ENCODE measurements at regions not wholly inside any gene's neighbourhood (a gene's known extent, or its start where the extent isn't known, plus 50 kb on each side); places are given as distances from the start of the nearest gene placed in this dataset.
"Not testable (repeated sequence)": the region's sequence is repeated elsewhere in the genome, so short reads cannot be mapped to it uniquely, and the experiment has no call there.

DNA sequence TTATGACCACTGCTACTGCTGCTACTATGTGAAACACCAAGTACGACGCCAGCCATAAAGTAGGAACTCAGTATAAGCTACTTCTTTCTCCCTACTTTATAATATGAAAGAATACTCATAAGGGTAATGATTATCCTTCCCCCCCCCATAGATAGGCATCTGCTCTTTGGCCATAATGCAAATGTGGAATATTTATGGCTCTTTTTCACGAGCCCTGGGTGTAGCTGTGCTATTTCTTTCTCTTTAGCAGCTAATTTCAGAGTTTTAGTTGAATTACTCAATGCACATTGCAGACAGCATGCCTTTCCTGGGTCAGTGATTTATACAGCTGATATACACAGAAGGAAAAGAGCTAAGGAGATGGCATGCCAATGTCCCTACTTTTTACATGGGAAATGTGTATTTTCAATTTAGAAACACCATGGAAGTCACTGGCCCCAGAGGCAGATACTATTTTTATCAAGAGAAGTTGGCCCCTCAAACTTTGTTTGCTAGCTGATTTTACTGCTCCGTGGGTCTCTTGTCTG, 234.1 kb upstream of the KIAA1217 start:
- ChIA-PET CTCF (interaction anchor here (0.7 to 1.2 kb wide), 2 partner anchors 18 to 20 kb away, joined by 3 read pairs; no protein-coding TSS in a partner anchor), POLR2A (no interaction called here)
- DNase-seq (ENCODE audit: low read depth, low spot score), result no peak
- TF ChIP-seq, protein P1, sequence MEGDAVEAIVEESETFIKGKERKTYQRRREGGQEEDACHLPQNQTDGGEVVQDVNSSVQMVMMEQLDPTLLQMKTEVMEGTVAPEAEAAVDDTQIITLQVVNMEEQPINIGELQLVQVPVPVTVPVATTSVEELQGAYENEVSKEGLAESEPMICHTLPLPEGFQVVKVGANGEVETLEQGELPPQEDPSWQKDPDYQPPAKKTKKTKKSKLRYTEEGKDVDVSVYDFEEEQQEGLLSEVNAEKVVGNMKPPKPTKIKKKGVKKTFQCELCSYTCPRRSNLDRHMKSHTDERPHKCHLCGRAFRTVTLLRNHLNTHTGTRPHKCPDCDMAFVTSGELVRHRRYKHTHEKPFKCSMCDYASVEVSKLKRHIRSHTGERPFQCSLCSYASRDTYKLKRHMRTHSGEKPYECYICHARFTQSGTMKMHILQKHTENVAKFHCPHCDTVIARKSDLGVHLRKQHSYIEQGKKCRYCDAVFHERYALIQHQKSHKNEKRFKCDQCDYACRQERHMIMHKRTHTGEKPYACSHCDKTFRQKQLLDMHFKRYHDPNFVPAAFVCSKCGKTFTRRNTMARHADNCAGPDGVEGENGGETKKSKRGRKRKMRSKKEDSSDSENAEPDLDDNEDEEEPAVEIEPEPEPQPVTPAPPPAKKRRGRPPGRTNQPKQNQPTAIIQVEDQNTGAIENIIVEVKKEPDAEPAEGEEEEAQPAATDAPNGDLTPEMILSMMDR (IDR thresholded peaks at IDR 0.05; ENCODE audit: insufficient read depth, low read length, missing control alignments), result no peak
- H3K4me3 ChIP-seq (ENCODE audit: low read depth, low read length), result no peak overlapping the region

DNA sequence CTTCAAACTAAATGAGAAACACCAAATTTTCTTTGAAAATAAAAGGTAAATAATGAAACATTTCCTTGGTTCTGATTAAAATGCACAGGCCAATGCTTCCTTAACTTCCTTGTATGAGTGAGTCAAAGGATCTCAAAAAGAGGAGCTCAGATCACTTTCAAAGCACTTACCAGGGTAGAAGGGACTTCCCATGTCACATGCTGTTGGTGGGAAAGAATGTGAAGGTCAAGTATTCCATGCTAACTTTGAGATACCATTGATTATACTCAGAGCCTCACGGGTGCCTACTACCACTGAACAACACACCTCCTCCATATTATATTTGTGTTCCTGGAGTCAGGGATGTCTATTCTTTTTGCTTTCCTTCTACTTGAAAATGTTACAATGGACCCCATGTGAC, 233.5 kb upstream of the KIAA1217 start:
- no peak overlapping the region for H3K4me3 ChIP-seq (ENCODE audit: low read depth, low read length)
- DNase-seq (ENCODE audit: low read depth, low spot score), result no peak
- CTCF ChIA-PET, result interaction anchor here (1.2 kb wide), 1 partner anchor 18 kb away, joined by 3 read pairs; no protein-coding TSS in a partner anchor
- TF ChIP-seq, protein P1 (IDR thresholded peaks at IDR 0.05; ENCODE audit: insufficient read depth, low read length, missing control alignments), result no peak
- POLR2A ChIA-PET, result interaction anchor here (0.5 kb wide), 1 partner anchor 303 kb away, joined by 3 read pairs; no protein-coding TSS in a partner anchor

DNA sequence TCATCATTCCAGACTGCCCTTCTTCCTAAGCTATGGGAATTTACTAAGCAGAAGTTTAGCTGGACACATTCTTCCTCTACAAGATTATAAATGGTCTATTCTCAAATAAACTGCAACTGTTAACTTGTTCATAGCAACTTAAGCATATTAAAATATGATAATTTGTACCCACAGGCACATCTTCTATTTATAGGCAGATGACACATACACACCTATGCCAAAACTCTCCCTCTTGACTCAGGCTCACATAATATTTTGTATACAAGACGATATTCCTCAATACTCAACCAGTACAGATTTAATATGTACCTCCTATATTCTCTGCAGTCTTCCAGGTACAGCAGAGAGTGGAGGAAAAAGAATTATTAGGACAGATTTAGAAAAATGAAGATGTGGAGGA, 232.7 kb upstream of the KIAA1217 start:
- ChIA-PET CTCF (no interaction called here), POLR2A (no interaction called here)
- TF ChIP-seq, protein P1 (IDR thresholded peaks at IDR 0.05; ENCODE audit: insufficient read depth, low read length, missing control alignments), result no peak
- no peak overlapping the region for H3K4me3 ChIP-seq (ENCODE audit: low read depth, low read length)
- no peak for DNase-seq (ENCODE audit: low read depth, low spot score)

DNA sequence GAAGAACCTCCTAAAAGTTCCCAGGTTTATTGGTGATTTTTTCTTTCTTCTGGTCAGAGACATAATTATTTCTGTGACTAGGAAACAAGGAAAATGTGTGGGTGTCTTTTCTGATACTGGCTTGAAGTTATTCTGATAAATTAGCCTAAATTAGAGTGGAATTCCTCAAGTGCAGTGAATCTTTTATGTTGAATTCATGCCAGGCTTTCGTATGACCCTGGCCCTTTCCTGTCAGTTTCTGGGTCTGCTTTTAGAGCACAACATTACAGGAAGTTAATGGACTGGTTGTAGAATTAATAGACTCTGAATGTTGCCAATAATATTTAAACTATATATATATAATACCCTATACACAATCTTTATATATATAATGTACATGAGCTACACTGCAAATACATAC, 230.6 kb upstream of the KIAA1217 start:
- TF ChIP-seq, protein P1 (IDR thresholded peaks at IDR 0.05; ENCODE audit: insufficient read depth, low read length, missing control alignments), result no peak
- H3K4me3 ChIP-seq (ENCODE audit: low read depth, low read length), result no peak overlapping the region
- ChIA-PET POLR2A (no interaction called here), CTCF (interaction anchor here (1.6 kb wide), 1 partner anchor 16 kb away, joined by 6 read pairs; no protein-coding TSS in a partner anchor)
- DNase-seq (ENCODE audit: low read depth, low spot score), result no peak

DNA sequence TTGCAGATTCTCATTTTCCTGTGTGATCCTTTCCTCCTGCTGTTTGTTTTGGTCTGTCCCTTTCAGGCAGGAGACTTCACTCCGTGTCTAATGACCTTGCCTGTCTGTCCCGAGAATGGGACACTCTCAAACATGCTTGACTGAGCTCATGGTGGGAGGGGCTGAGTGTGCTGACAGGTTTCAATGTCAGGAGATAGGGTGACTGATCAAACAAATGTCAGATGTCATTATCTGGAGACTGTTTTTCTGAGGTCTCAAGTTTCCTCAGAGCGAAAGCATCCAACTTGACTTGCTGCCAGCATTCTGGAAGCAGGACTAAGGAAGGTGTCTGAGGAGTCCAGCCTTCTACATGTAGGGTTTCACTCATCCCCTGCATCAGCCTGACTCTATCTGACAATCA, 228.8 kb upstream of the KIAA1217 start:
- DNase-seq (ENCODE audit: low read depth, low spot score), result no peak
- POLR2A ChIA-PET, result no interaction called here
- no peak overlapping the region for H3K4me3 ChIP-seq (ENCODE audit: low read depth, low read length)
- TF ChIP-seq, protein P1 (IDR thresholded peaks at IDR 0.05; ENCODE audit: insufficient read depth, low read length, missing control alignments), result no peak
- CTCF ChIA-PET, result interaction anchor here (1.1 to 2.7 kb wide), 2 partner anchors 14 to 539 kb away, joined by 4 to 20 read pairs; no protein-coding TSS in a partner anchor

DNA sequence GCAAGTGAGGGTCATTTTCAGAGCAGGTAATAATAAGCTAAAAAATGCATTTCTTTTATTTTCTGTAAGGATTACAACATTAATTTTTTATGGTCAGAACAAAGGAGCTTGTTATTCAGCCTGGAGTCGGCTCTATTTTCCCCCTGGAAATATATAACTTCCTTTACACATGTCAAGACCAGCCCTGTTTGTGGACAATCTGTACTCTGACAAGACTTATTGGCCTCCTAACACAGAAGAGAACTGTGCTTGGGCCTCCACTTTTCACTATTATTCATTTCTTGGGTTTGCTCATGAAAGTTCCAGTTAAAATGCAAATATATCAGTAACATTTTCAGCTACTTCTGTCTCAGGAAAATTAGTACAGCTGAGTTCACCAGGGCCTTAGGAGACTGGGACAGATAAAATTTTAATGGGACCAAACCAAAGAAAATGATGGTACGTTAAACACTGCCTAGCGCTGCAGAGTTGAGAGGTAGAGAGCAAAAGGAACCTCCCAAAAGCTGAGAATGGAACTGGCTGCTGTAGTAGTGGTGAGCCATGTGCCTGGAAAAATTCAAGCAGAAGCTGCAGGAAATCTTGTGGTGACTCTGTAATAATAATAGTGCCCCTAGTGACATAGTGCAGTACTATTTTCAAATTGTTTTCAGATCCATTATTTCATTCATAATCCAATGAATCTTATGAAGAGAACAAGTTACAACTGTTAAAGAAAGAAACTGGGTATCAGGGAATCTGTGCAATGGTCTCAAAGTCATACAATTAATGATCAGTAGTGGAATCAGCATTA, 227.2 kb upstream of the KIAA1217 start:
- TF ChIP-seq, protein P1 (IDR thresholded peaks at IDR 0.05; ENCODE audit: insufficient read depth, low read length, missing control alignments), result no peak
- ChIA-PET POLR2A (no interaction called here), CTCF (interaction anchor here (2.7 kb wide), 1 partner anchor 12 kb away, joined by 20 read pairs; no protein-coding TSS in a partner anchor)
- DNase-seq (ENCODE audit: low read depth, low spot score), result no peak
- H3K4me3 ChIP-seq (ENCODE audit: low read depth, low read length), result no peak overlapping the region

DNA sequence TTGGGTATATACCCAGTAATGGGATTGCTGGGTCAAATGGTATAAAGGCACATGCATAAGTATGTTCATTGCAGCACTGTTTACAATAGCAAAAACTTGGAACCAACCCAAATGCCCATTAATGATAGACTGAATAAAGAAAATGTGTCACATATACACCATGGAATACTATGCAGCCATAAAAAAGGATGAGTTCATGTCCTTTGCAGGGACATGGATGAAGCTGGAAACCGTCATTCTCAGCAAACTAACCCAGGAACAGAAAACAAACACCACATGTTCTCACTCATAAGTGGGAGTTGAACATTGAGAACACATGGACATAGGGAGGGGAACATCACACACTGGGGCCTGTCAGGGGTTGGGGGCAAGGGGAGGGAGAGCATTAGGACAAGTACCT, 224.5 kb upstream of the KIAA1217 start:
- CTCF ChIA-PET, result interaction anchor here (2.2 kb wide), 1 partner anchor 10 kb away, joined by 9 read pairs; no protein-coding TSS in a partner anchor
- DNase-seq (ENCODE audit: low read depth, low spot score); POLR2A ChIA-PET; H3K4me3 ChIP-seq (ENCODE audit: low read depth, low read length): not testable (repeated sequence)

All from AG04449 (cell line).